ENCODE measurements at regions not wholly inside any gene's neighbourhood (a gene's known extent, or its start where the extent isn't known, plus 50 kb on each side); places are given as distances from the start of the nearest gene placed in this dataset.

- no peak for TF ChIP-seq CTCF (conservative IDR thresholded peaks at IDR 0.05; ENCODE audit: low read depth, low read length)
- no peak for DNase-seq (ENCODE audit: low read depth)
- no peak overlapping the region for H3K4me3 ChIP-seq (ENCODE audit: low read depth, low read length)
These were observed 920.1 kb upstream of the AUTS2 start for GRCh38 chr7:68678196-68678595.

- no peak overlapping the region for H3K4me3 ChIP-seq (ENCODE audit: low read depth, low read length)
- DNase-seq (ENCODE audit: low read depth), result no peak
These were observed 918.6 kb upstream of the AUTS2 start for GRCh38 chr7:68679459-68680234.

GRCh38 chr7:68680235-68680872 lies 917.9 kb upstream of the AUTS2 start:
- no peak overlapping the region for H3K4me3 ChIP-seq (ENCODE audit: low read depth, low read length)
- no peak for TF ChIP-seq CTCF (conservative IDR thresholded peaks at IDR 0.05; ENCODE audit: low read depth, low read length)
- no peak for DNase-seq (ENCODE audit: low read depth)

More at GRCh38 chr7:68679459-68680234, 918.6 kb upstream of the AUTS2 start:
- TF ChIP-seq CTCF (conservative IDR thresholded peaks at IDR 0.05; ENCODE audit: low read depth, low read length), result no peak

GRCh38 chr7:68682910-68683309 lies 915.4 kb upstream of the AUTS2 start:
- no peak for TF ChIP-seq CTCF (conservative IDR thresholded peaks at IDR 0.05; ENCODE audit: low read depth, low read length)
- no peak overlapping the region for H3K4me3 ChIP-seq (ENCODE audit: low read depth, low read length)
- no peak for DNase-seq (ENCODE audit: low read depth)

- no peak overlapping the region for H3K4me3 ChIP-seq (ENCODE audit: low read depth, low read length)
- no peak for TF ChIP-seq CTCF (conservative IDR thresholded peaks at IDR 0.05; ENCODE audit: low read depth, low read length)
- no peak for DNase-seq (ENCODE audit: low read depth)
These were observed 913.9 kb upstream of the AUTS2 start for GRCh38 chr7:68684246-68684839.

- no peak for DNase-seq (ENCODE audit: low read depth)
- TF ChIP-seq CTCF (conservative IDR thresholded peaks at IDR 0.05; ENCODE audit: low read depth, low read length), result no peak
- no peak overlapping the region for H3K4me3 ChIP-seq (ENCODE audit: low read depth, low read length)
These were observed 913.3 kb upstream of the AUTS2 start for GRCh38 chr7:68684996-68685395.

Data from epithelial cell of proximal tubule (primary cell).